GM19324 (cell line): ENCODE measurements at regions not wholly inside any gene's neighbourhood (a gene's known extent, or its start where the extent isn't known, plus 50 kb on each side); places are given as distances from the start of the nearest gene placed in this dataset.
"Not testable (repeated sequence)": the region's sequence is repeated elsewhere in the genome, so short reads cannot be mapped to it uniquely, and the experiment has no call there.

Experiments
- ATAC-seq: cut with Tn5 transposase; IDR thresholded peaks from one replicate; pipeline ENCODE4 v1.9.1; 2021; ENCODE audit warnings: mild to moderate bottlenecking, moderate library complexity; ENCODE audit not compliant: unreplicated experiment, low FRiP score

GRCh38 chr5:143947313-143947712, 135.4 kb downstream of the HMHB1 start:
- ATAC-seq: no peak

GRCh38 chr5:143952809-143953208, 140.8 kb downstream of the HMHB1 start:
- no peak for ATAC-seq

GRCh38 chr5:143953851-143954250, 141.9 kb downstream of the HMHB1 start:
- no peak for ATAC-seq

DNA sequence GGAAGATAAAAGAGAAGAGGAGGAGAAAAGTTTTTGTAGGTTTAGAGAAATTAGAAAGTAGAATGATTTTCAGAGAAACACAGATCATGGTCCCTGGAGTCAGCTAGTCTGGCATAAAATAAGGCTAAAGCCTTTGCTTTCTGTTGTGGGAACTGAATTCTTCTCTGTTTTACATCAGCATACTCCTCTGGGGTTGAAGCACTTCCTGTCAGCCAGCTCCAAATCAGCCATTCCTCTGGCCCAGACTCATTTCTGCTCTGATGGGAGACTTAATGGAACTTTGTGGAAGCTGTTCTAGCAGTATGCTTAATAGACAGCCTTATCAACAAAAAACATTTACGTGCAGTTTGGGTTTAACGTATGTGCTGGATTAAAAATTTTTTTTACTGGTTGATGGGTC, 143.2 kb downstream of the HMHB1 start:
- no peak for ATAC-seq

DNA sequence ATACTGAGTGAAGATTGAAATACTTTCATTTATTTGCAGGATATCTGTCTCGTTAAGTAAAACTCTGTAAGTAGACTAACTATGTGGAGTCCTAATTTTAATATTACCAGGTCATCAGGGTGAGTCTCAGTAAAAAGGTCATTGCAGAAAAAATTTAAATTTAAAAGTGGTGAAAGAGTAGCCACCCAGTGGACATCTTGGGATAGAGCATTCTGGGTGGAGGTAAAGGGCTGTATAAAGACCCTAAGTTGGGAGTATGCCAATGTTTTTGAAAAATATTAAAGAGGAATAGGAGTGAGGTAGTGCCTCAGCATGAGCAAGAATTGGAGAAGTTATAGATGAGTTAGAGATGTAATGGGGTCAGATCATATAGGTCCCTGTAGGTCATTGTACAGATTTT, 145.5 kb downstream of the HMHB1 start:
- ATAC-seq: no peak

DNA sequence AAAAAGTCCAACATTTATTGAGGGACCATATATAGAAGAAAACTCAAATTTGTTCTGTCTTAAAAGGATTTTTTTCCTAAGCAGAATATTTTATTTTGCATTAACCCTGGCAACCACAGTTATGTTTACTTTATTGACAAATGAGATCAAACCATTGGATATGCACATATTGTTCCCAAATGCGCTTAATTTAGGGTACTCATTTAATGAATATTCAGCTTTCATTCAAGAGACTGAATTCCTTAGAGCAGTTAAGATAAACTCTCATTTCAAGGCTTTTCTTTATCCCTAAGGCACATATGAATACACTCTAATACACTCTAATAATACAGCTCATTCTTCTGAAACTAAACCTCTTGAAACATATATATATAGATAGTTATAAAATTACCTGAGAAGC, 150.2 kb downstream of the HMHB1 start:
- ATAC-seq: no peak

- no peak for ATAC-seq
Observed at GRCh38 chr5:143964919-143965318, 153.0 kb downstream of the HMHB1 start.

DNA sequence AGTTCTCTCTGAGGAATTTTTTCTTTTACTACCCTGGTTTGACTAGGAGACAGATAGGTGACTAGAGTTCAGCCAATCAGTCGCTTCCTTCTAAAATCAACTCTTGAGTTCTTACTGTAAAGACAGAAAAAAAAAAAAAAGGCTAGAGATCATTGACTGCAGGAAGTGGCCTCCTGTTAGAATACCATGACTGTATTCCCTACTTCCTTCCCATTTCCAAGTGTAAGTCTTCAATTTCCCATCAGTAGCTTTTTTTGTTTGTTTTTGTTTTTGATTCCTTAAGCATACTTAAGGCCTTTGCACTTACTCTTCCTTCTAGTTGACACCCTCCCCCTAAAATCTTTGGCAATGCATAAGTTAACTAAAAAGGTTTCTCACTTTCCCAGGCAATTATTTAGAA, 154.3 kb downstream of the HMHB1 start:
- no peak for ATAC-seq

- ATAC-seq: no peak
Observed at GRCh38 chr5:143968071-143968878, 156.3 kb downstream of the HMHB1 start.

DNA sequence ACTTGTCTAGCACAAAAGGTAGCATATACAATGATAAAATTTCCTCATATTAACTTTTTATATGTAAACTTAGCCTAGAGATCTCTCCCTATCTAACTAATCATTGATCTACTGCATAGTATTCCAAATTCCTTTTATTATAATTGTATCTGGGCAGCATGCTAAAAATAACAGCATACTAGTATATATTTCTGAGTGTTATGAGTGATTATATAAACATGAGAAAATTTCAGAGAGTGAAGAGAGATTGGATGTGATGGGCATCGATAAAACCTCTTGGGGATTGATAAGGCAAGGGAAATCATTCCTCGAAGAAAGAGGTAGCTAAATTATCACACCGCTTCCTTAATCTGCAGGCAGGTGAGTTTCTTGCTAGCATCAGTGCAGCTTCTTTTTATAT, 158.2 kb downstream of the HMHB1 start:
- ATAC-seq: no peak

DNA sequence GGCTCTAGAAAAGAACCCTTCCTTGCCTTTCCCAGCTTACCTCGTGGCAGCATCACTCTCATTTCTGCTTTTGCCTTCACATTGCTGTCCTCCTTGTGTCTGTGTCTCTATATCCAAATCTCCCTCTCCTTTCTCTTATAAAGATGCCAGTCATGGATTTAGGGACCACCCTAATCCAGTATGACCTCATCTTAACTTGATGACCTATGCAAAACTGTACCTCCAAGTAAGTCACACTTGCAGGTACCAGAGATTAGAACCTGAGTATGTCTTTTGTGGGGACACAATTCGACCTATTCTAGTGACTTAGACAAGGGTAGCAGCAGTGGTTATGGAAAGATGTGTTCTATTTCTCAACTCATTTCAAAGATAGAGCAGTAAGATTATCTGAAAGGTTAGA, 160.1 kb downstream of the HMHB1 start:
- no peak for ATAC-seq

GRCh38 chr5:143976055-143976454, 164.1 kb downstream of the HMHB1 start:
- no peak for ATAC-seq

GRCh38 chr5:143977891-143978461, 166.0 kb downstream of the HMHB1 start:
- no peak for ATAC-seq

GRCh38 chr5:143979044-143979690, 167.2 kb downstream of the HMHB1 start:
- ATAC-seq: no peak

DNA sequence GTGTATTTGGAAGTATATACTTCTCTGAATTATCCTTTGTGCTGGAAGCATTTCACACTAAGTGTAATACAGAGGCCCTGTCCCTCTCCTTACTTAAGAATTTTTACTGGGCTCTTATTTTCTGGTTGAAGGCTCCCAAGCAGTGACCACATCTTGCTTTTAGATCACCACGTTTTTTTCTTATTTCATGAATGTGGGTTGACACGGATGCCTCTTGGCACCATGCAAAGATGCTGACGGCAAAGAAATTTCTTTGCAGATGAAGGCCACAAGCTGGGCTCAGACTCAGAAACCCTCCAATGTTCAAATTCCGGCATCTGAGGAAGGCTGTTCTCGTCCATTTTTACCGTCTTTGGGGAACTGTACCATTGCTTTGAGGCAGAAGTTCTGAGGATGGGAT, 168.5 kb downstream of the HMHB1 start:
- no peak for ATAC-seq

DNA sequence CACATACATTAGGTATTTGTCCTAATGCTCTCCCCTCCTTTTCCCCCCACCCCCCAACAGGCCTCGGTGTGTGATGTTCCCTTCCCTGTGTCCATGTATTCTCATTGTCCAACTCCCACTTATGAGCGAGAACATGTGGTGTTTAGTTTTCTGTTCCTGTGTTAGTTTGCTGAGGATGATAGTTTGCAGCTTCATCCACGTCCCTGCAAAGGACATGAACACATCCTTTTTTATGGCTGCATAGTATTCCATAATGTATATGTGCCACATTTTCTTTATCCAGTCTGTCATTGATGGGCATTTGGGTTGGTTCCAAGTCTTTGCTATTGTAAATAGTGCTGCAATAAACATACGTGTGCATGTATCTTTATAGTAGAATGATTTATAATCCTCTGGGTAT, 171.0 kb downstream of the HMHB1 start:
- ATAC-seq: not testable (repeated sequence)

DNA sequence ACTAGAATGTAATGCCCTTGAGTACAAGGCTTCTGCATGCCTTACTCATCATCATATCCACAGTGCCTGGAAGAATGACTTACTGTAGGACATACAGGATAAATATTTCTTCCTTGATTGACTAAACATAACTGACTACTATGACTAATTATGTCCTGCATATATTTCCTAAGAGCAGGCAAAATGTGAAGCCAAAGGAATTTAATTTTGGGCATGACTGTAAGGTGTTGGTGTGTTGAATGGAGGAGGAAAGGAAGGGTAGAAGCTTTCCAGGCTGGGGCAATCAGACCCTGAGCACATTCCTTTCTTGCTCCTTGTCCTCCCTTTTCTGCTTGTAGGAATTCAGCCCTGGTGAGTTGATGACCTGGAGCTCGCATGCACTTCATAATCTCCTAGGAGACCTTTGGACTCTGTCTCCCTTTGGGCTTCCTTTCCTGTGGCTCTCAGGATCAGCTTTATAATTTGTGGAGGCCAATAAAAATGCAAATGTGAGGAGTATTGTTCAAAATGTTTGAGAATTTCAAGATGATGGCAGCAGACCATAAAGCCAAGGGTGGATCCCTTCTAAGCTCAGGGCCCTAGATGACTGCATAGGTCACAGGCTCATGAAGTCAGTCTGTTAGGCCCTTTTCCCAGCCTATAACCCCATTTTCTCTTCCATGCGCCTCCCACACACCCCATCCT, 174.0 kb downstream of the HMHB1 start:
- ATAC-seq: no peak

DNA sequence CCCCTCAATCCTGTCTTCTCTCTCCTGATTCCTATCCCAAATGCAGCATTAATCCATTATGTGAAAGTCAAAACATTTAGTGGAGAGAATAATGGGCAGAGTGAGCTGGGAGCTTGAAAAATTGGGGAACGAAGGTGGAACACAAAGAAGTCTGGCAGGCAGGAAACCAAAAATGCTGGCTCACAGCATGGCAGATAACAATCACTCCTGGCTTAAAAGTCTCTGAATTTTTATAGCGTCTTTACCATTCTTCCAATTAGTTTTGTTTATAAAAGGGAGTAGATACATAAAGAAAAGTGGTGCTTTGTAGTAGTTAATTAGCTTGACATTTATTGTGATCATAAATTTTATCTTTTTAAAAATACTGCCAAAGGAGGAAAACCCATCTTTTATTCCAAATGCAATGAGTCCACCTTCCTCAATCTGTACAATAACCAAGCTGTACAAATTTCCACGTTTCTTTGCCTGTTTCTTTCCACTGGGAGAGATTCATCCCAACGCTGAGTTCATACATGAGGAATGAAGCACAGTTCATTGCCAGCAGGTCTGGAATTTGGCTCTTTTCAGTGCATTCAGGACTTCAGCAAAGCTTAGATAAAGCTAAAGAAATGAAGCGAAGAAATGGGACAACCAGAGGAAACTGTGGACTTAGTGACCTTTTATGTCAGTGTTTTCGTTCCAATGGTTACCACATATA, 174.7 kb downstream of the HMHB1 start:
- no peak for ATAC-seq

GRCh38 chr5:143987264-143987663, 175.3 kb downstream of the HMHB1 start:
- no peak for ATAC-seq

DNA sequence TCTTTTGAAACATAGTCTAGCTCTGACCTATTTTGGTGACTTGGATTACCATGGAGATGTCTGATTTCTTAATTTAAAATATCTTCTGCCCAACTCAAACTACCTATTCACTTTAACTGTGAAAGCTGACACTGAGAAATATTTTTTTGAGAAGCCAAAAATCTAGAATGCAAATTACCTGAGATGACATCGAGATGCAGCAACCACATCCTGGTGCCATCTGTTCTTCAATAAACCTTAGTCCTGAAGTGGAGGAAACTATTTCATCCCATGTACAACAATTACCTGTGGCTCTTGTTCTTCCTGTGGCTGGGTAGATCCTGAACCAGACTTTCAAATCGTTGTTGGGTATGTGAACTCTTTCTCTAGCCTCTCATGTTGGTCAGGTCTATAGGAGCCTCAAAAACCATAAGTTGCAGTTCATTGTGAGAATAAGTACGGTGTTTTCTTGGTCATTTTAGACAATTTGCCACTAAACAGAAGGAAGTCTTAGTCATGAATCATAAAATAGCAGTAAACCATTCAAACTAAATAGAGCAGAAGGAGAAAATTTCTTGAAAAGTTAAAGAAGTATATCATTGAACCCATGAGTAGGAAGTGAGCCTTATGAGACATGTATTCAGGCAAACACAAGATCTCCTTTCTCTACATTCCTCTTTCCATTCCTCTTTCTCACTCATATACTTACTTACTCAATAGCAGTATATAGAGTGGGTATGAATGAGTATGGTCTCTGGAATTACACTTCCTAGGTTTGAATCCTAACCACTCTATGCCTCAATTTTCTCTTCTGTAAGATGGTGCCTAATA, 176.0 kb downstream of the HMHB1 start:
- no peak for ATAC-seq
